Transverse colon (tissue), 3 donors: ENCODE measurements at regions not wholly inside any gene's neighbourhood (a gene's known extent, or its start where the extent isn't known, plus 50 kb on each side); places are given as distances from the start of the nearest gene placed in this dataset.

Experiments
- EP300 ChIP-seq: sonication (generic); formaldehyde crosslinking; IDR thresholded peaks from one replicate; pipeline ENCODE4 v1.6.1; 2017; ENCODE audit warnings: antibody characterized with exemption, low read depth
- TF ChIP-seq, protein P1 (sequence below), 5 experiments: fragments of 200-600 bp in 3 of 5; fragments of 450-650 bp in 2 of 5; sonication (generic) in 3 of 5; IDR thresholded peaks; 1 replicate in 2 of 5; 2 replicates in 3 of 5; pipeline ENCODE4 v1.5.1; 2016 to 2017; ENCODE audit warnings: antibody characterized with exemption in 5 of 5, inconsistent platforms in 3 of 5, mild to moderate bottlenecking in 2 of 5, moderate library complexity in 1 of 5

DNA sequence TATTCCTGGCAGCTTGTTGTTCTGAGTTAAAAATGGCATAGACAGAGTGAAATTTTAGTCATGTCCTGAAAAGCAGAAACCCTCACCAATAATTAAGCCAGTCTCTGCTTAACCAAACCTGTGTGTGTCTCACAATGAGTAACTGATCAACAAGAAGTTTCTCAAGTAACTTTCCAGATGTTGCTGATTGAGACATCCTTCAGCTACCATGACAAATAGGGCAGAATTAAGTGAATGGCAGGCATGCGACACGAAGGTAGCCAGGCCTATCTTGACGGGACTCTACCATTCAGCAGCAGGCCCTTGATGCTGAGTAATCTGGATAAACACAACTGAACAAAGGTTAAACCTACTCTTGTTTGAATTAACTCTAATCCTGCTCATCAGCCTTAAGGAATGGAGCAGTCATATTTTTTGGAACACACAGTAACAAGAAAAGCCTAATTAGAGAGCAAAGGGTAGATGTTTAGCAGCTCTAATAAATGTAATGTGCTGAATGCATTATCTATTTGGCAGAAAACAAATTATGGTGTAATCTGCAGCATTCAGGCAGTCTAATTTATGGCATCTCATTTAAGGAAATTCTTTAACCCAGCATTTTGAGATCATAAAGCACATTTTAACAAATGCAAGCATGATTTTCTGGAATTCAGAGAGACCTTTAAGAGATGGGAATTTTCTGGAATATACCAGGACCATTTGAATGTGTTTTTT, 159.5 kb upstream of the EPHA4 start:
- TF ChIP-seq, protein P1, sequence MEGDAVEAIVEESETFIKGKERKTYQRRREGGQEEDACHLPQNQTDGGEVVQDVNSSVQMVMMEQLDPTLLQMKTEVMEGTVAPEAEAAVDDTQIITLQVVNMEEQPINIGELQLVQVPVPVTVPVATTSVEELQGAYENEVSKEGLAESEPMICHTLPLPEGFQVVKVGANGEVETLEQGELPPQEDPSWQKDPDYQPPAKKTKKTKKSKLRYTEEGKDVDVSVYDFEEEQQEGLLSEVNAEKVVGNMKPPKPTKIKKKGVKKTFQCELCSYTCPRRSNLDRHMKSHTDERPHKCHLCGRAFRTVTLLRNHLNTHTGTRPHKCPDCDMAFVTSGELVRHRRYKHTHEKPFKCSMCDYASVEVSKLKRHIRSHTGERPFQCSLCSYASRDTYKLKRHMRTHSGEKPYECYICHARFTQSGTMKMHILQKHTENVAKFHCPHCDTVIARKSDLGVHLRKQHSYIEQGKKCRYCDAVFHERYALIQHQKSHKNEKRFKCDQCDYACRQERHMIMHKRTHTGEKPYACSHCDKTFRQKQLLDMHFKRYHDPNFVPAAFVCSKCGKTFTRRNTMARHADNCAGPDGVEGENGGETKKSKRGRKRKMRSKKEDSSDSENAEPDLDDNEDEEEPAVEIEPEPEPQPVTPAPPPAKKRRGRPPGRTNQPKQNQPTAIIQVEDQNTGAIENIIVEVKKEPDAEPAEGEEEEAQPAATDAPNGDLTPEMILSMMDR (IDR thresholded peaks at IDR 0.05), result no peak
- no peak for TF ChIP-seq EP300
